ENCODE measurements at regions not wholly inside any gene's neighbourhood (a gene's known extent, or its start where the extent isn't known, plus 50 kb on each side); places are given as distances from the start of the nearest gene placed in this dataset.

DNA sequence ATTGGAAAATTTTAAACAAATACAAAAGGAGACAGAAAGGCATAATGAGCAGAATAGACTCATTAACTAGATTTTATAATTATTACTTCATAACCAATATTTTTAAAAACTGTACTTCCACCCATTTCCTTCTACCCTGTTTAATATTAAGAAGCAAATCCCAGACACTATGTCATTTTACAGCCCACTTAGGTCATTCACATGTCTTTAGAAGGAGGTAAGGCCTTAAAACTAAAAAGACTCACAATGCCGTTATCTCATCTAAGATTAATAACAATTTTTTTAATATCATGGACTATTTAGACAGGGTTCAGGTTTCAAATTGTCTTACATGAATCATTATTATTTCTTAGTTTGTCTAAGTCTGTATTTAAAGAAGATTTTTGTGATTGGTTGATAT lies 217.2 kb downstream of the NFKBIZ start:
- TF ChIP-seq, protein P1, sequence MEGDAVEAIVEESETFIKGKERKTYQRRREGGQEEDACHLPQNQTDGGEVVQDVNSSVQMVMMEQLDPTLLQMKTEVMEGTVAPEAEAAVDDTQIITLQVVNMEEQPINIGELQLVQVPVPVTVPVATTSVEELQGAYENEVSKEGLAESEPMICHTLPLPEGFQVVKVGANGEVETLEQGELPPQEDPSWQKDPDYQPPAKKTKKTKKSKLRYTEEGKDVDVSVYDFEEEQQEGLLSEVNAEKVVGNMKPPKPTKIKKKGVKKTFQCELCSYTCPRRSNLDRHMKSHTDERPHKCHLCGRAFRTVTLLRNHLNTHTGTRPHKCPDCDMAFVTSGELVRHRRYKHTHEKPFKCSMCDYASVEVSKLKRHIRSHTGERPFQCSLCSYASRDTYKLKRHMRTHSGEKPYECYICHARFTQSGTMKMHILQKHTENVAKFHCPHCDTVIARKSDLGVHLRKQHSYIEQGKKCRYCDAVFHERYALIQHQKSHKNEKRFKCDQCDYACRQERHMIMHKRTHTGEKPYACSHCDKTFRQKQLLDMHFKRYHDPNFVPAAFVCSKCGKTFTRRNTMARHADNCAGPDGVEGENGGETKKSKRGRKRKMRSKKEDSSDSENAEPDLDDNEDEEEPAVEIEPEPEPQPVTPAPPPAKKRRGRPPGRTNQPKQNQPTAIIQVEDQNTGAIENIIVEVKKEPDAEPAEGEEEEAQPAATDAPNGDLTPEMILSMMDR (conservative IDR thresholded peaks at IDR 0.05; ENCODE audit: low read depth, low read length): no peak
- DNase-seq (ENCODE audit: low read depth): no peak
- no peak overlapping the region for H3K4me3 ChIP-seq (ENCODE audit: low read depth, low read length)

DNA sequence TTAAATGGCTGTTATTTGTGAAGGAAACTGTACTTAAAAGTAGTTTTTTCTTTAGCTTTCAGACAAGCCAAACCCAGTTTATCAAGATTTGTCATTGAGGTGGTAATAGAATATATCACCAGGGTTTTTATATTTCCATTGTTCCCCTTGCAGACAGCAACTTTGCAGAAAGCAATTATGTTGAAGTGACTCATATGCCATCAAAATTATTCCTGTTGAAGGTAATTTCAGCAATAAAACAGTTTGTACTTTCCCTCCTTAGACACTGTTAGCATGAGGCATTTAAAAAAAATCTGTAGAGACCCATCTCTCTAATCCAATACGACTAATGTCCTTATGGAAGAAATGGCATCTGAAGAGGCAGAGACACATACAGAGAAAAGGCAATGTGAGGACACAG lies 219.0 kb downstream of the NFKBIZ start:
- DNase-seq (ENCODE audit: low read depth): no peak
- H3K4me3 ChIP-seq (ENCODE audit: low read depth, low read length): no peak overlapping the region
- TF ChIP-seq, protein P1 (conservative IDR thresholded peaks at IDR 0.05; ENCODE audit: low read depth, low read length): no peak

DNA sequence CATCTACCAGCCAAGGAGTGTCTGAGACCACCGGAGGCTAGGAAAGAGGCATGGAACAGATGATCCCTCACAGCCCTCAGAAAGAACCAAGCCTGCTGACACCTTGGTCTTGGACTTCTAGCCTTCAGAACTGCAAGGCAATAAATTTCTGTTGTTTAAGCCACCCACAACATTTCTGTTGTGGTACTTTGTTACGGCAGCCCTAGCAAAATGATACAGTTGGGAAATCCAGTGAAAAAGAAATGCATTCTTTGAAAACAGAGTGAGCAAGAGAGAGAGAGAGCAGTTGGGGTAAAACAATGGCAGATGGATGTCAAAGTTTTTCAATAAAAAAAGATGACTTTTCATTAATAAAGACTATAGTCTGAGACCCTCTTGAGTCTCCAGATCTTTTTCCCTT lies 219.4 kb downstream of the NFKBIZ start:
- H3K4me3 ChIP-seq (ENCODE audit: low read depth, low read length): no peak overlapping the region
- DNase-seq (ENCODE audit: low read depth): no peak
- TF ChIP-seq, protein P1 (conservative IDR thresholded peaks at IDR 0.05; ENCODE audit: low read depth, low read length): no peak

- TF ChIP-seq, protein P1 (conservative IDR thresholded peaks at IDR 0.05; ENCODE audit: low read depth, low read length): no peak
- no peak overlapping the region for H3K4me3 ChIP-seq (ENCODE audit: low read depth, low read length)
- DNase-seq (ENCODE audit: low read depth): peak; percentile 85
These were observed 219.9 kb downstream of the NFKBIZ start for GRCh38 chr3:102069211-102069662.

DNA sequence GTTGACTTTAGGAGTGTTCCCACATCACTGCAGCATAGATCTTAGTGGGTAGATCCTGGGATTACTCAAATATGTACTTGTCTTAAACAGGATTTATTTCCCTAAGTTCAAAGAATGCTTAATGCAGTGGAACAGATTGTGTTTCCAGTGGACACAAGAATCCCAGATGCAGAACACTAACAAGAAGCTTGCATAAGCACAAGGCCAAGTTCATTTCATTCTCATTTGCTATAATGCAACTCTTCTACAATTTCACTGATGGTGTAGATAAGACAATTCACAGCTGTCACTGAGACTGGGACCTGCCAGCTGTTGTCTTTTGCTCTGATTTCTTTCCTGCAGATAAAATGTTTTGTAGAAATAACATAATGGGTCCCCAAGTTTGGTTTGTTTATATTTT lies 225.6 kb downstream of the NFKBIZ start:
- TF ChIP-seq, protein P1 (conservative IDR thresholded peaks at IDR 0.05; ENCODE audit: low read depth, low read length): no peak
- H3K4me3 ChIP-seq (ENCODE audit: low read depth, low read length): no peak overlapping the region
- no peak for DNase-seq (ENCODE audit: low read depth)

- H3K4me3 ChIP-seq (ENCODE audit: low read depth, low read length): no peak overlapping the region
- DNase-seq (ENCODE audit: low read depth): no peak
These were observed 229.1 kb downstream of the NFKBIZ start for GRCh38 chr3:102078401-102078800.

More at GRCh38 chr3:102078401-102078800, 229.1 kb downstream of the NFKBIZ start:
- TF ChIP-seq, protein P1 (conservative IDR thresholded peaks at IDR 0.05; ENCODE audit: low read depth, low read length): no peak
